WTC11 (cell line): ENCODE measurements at regions not wholly inside any gene's neighbourhood (a gene's known extent, or its start where the extent isn't known, plus 50 kb on each side); places are given as distances from the start of the nearest gene placed in this dataset.

Experiments
- ATAC-seq: fragments of 200-7000 bp; cut with Tn5 transposase; 2 replicates; pipeline ENCODE4 v1.10.0; 2021; ENCODE audit warnings: mild to moderate bottlenecking, moderate library complexity
- CTCF ChIA-PET: fragments of 300-600 bp; sonication (Branson Sonifier 250); formaldehyde crosslinking; loops from one replicate; lab custom pipeline; 2021; ENCODE audit warnings: antibody characterized with exemption; lab: Charles Lee
- POLR2A ChIA-PET: fragments of 350-600 bp; sonication (Branson Sonifier 250); formaldehyde crosslinking; loops from one replicate; lab custom pipeline; 2021; ENCODE audit warnings: antibody characterized with exemption; lab: Charles Lee
- DNase-seq: peaks from one replicate; pipeline ENCODE4 v3.0.0; 2021; ENCODE audit warnings: low spot score
- H3K27ac Mint-ChIP-seq: 2 replicates; pipeline ENCODE4 v1.8.0; 2021; ENCODE audit warnings: mixed read lengths
- H3K27me3 Mint-ChIP-seq: 2 replicates; pipeline ENCODE4 v1.8.0; 2021; ENCODE audit warnings: low read depth, mild to moderate bottlenecking, moderate library complexity, mixed read lengths
- H3K36me3 Mint-ChIP-seq: 2 replicates; pipeline ENCODE4 v1.8.0; 2021; ENCODE audit warnings: mixed read lengths
- H3K4me1 Mint-ChIP-seq: 2 replicates; pipeline ENCODE4 v1.8.0; 2022; ENCODE audit warnings: mixed read lengths
- H3K4me3 Mint-ChIP-seq: 2 replicates; pipeline ENCODE4 v1.8.0; 2021; ENCODE audit warnings: mild to moderate bottlenecking, moderate library complexity, mixed read lengths
- H3K9me3 Mint-ChIP-seq: 2 replicates; pipeline ENCODE4 v1.8.0; 2021; ENCODE audit warnings: mixed read lengths
- ATF1 ChIP-seq: sonication (generic); formaldehyde crosslinking; IDR thresholded peaks from 2 replicates; pipeline ENCODE4 v1.8.1; 2023; ENCODE audit warnings: mild to moderate bottlenecking, moderate library complexity, missing genetic modification reagents
- ATF6 ChIP-seq: sonication (generic); formaldehyde crosslinking; IDR thresholded peaks from 2 replicates; pipeline ENCODE4 v1.8.1; 2023; ENCODE audit warnings: mild to moderate bottlenecking, missing genetic modification reagents
- CBFB ChIP-seq: sonication (generic); formaldehyde crosslinking; IDR thresholded peaks from 2 replicates; pipeline ENCODE4 v1.8.1; 2022; ENCODE audit warnings: mild to moderate bottlenecking, low read depth, missing genetic modification reagents
- GTF2I ChIP-seq: fragments of 250-450 bp; sonication (Bioruptor Pico); conservative IDR thresholded peaks from 2 replicates; pipeline ENCODE4 v1.4.0; 2021; ENCODE audit warnings: mild to moderate bottlenecking
- HMGXB4 ChIP-seq: sonication (generic); formaldehyde crosslinking; IDR thresholded peaks from 2 replicates; pipeline ENCODE4 v1.8.1; 2023; ENCODE audit warnings: mild to moderate bottlenecking, moderate library complexity, missing genetic modification reagents
- IRF2 ChIP-seq: sonication (generic); formaldehyde crosslinking; IDR thresholded peaks from 2 replicates; pipeline ENCODE4 v1.8.0; 2022; ENCODE audit warnings: low read depth, missing genetic modification reagents, borderline replicate concordance
- RELA ChIP-seq: sonication (generic); formaldehyde crosslinking; IDR thresholded peaks from 2 replicates; pipeline ENCODE4 v1.8.1; 2022; ENCODE audit warnings: missing genetic modification reagents, mild to moderate bottlenecking, borderline replicate concordance
- RORB ChIP-seq: fragments of 250-450 bp; sonication (Bioruptor Pico); IDR thresholded peaks from 2 replicates; pipeline ENCODE4 v1.9.0; 2021; ENCODE audit warnings: mild to moderate bottlenecking
- SMAD3 ChIP-seq: sonication (generic); formaldehyde crosslinking; IDR thresholded peaks from 2 replicates; pipeline ENCODE4 v1.8.0; 2022; ENCODE audit warnings: missing genetic modification reagents, mild to moderate bottlenecking, borderline replicate concordance
- SMAD4 ChIP-seq: sonication (generic); formaldehyde crosslinking; IDR thresholded peaks from 2 replicates; pipeline ENCODE4 v1.8.0; 2022; ENCODE audit warnings: mild to moderate bottlenecking, missing genetic modification reagents
- SOX15 ChIP-seq: fragments of 250-450 bp; sonication (Bioruptor Pico); IDR thresholded peaks from 2 replicates; pipeline ENCODE4 v1.9.0; 2021; ENCODE audit warnings: mild to moderate bottlenecking
- ZMAT4 ChIP-seq: fragments of 250-450 bp; sonication (Bioruptor Pico); IDR thresholded peaks from 2 replicates; pipeline ENCODE4 v1.9.0; 2021; ENCODE audit warnings: mild to moderate bottlenecking
- ZNF121 ChIP-seq: sonication (generic); formaldehyde crosslinking; IDR thresholded peaks from 2 replicates; pipeline ENCODE4 v1.8.0; 2023; ENCODE audit warnings: missing genetic modification reagents
- ZNF138 ChIP-seq: sonication (generic); formaldehyde crosslinking; conservative IDR thresholded peaks from 2 replicates; pipeline ENCODE4 v1.8.1; 2022; ENCODE audit warnings: mild to moderate bottlenecking, moderate library complexity, missing genetic modification reagents
- ZNF416 ChIP-seq: fragments of 250-450 bp; sonication (Bioruptor Pico); IDR thresholded peaks from 2 replicates; pipeline ENCODE4 v1.9.0; 2021; ENCODE audit warnings: mild to moderate bottlenecking, inconsistent platforms
- ZNF671 ChIP-seq: fragments of 250-450 bp; sonication (Bioruptor Pico); IDR thresholded peaks from 2 replicates; pipeline ENCODE4 v1.8.0; 2021; ENCODE audit warnings: mild to moderate bottlenecking
- TF ChIP-seq, protein P1 (sequence below): sonication (generic); formaldehyde crosslinking; IDR thresholded peaks from 2 replicates; pipeline ENCODE4 v1.8.0; 2022; ENCODE audit warnings: missing genetic modification reagents
- TF ChIP-seq, protein P2 (sequence below): sonication (generic); formaldehyde crosslinking; IDR thresholded peaks from 2 replicates; pipeline ENCODE4 v1.8.1; 2023; ENCODE audit warnings: mild to moderate bottlenecking, missing genetic modification reagents, moderate library complexity
- TF ChIP-seq, protein P3 (sequence below): sonication (generic); formaldehyde crosslinking; IDR thresholded peaks from 2 replicates; pipeline ENCODE4 v1.8.0; 2022; ENCODE audit warnings: mild to moderate bottlenecking, missing genetic modification reagents

DNA sequence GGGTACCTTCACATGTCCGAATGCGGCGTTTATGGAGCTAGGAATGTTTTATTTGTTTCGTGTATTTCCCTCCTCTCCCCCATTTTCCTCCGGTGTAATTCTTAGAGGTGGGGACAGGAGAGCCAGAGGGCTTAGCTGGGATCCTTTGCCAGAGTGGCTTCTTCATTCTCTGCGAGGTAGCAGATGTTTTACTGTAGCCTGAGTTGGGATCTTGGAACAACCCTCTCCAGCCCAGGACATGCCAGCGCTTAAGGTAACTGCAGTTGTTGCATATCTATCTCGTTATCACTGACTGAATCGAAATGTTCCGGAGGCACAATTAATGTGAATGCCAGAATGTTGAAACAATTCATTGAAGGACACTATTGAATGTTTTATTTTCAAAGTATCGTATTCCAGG lies 59.0 kb upstream of the DYNLT3 start (continued):
- TF ChIP-seq SOX15 (CRISPR knock-in tag) (no peak), ZNF138 (CRISPR knock-in tag) (no peak), SMAD4 (no peak), ZNF121 (CRISPR knock-in tag) (no peak), GTF2I (CRISPR knock-in tag) (no peak), IRF2 (CRISPR knock-in tag) (no peak), SMAD3 (CRISPR knock-in tag) (no peak), ZNF416 (no peak), RELA (CRISPR knock-in tag) (no peak)
- TF ChIP-seq, protein P1, sequence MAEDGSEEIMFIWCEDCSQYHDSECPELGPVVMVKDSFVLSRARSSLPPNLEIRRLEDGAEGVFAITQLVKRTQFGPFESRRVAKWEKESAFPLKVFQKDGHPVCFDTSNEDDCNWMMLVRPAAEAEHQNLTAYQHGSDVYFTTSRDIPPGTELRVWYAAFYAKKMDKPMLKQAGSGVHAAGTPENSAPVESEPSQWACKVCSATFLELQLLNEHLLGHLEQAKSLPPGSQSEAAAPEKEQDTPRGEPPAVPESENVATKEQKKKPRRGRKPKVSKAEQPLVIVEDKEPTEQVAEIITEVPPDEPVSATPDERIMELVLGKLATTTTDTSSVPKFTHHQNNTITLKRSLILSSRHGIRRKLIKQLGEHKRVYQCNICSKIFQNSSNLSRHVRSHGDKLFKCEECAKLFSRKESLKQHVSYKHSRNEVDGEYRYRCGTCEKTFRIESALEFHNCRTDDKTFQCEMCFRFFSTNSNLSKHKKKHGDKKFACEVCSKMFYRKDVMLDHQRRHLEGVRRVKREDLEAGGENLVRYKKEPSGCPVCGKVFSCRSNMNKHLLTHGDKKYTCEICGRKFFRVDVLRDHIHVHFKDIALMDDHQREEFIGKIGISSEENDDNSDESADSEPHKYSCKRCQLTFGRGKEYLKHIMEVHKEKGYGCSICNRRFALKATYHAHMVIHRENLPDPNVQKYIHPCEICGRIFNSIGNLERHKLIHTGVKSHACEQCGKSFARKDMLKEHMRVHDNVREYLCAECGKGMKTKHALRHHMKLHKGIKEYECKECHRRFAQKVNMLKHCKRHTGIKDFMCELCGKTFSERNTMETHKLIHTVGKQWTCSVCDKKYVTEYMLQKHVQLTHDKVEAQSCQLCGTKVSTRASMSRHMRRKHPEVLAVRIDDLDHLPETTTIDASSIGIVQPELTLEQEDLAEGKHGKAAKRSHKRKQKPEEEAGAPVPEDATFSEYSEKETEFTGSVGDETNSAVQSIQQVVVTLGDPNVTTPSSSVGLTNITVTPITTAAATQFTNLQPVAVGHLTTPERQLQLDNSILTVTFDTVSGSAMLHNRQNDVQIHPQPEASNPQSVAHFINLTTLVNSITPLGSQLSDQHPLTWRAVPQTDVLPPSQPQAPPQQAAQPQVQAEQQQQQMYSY (CRISPR knock-in tag), result no peak
- TF ChIP-seq, all 79 proteins: peak for 0

DNA sequence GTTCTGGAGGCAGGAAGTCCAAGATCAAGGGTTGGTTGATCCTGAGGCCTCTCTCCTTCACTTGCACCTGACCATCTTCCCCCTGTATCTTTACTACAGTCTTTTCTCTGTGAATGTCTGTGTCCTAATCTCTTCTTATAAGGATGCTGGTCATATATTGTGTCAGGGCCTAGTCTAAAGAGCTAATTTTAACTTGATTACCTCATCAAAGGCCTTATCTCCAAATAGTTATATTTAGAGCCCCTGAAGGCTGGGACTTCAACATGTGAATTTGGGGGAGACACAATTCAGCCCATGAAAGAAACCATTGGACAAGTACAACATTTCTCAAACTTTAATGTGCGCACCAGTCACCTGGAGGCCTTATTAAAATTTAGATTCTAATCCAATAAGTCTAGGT lies 62.8 kb upstream of the DYNLT3 start:
- no peaks in the 10 kb centered on the region for H3K4me1 Mint-ChIP-seq
- TF ChIP-seq HMGXB4 (no peak), SMAD3 (CRISPR knock-in tag) (no peak), ZMAT4 (CRISPR knock-in tag) (no peak), ZNF416 (no peak), ATF6 (CRISPR knock-in tag) (no peak), ATF1 (CRISPR knock-in tag) (no peak), RORB (CRISPR knock-in tag) (no peak), ZNF671 (no peak), CBFB (CRISPR knock-in tag) (no peak), SMAD4 (no peak)
- TF ChIP-seq, protein P2, sequence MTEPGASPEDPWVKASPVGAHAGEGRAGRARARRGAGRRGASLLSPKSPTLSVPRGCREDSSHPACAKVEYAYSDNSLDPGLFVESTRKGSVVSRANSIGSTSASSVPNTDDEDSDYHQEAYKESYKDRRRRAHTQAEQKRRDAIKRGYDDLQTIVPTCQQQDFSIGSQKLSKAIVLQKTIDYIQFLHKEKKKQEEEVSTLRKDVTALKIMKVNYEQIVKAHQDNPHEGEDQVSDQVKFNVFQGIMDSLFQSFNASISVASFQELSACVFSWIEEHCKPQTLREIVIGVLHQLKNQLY (CRISPR knock-in tag), result no peak
- TF ChIP-seq, protein P3, sequence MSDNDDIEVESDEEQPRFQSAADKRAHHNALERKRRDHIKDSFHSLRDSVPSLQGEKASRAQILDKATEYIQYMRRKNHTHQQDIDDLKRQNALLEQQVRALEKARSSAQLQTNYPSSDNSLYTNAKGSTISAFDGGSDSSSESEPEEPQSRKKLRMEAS (CRISPR knock-in tag), result no peak
- H3K4me3 Mint-ChIP-seq, result no peak overlapping the region
- DNase-seq, result no peak
- no peak overlapping the region for H3K27ac Mint-ChIP-seq
- no peak for ATAC-seq
- H3K27me3 Mint-ChIP-seq, result peaks cover 15% of the 10 kb centered on the region; the same call in 1 of the 2 replicates
- no peaks in the 10 kb centered on the region for H3K36me3 Mint-ChIP-seq
- POLR2A ChIA-PET, result no interaction called here
- H3K9me3 Mint-ChIP-seq, result no peaks in the 10 kb centered on the region
- CTCF ChIA-PET, result no interaction called here
